PC-9 (cell line): ENCODE measurements at regions not wholly inside any gene's neighbourhood (a gene's known extent, or its start where the extent isn't known, plus 50 kb on each side); places are given as distances from the start of the nearest gene placed in this dataset.

Source experiments
- BruUV-seq: library from RNA; stranded (reverse); fragments of 400-500 nt; replicated peaks from 2 replicates; lab custom pipeline; 2021; lab: Mats Ljungman, UMichigan
- CTCF ChIA-PET: fragments of 300-600 bp; sonication (Branson Sonifier 250); formaldehyde crosslinking; loops from one replicate; lab custom pipeline; 2022; ENCODE audit warnings: antibody characterized with exemption; lab: Charles Lee
- POLR2A ChIA-PET: fragments of 300-600 bp; sonication (Branson Sonifier 250); formaldehyde crosslinking; loops from one replicate; lab custom pipeline; 2022; ENCODE audit warnings: antibody characterized with exemption; ENCODE audit not compliant: unreplicated experiment; lab: Charles Lee
- DNase-seq, 2 experiments: peaks; one replicate each; pipeline versions ENCODE4 v3.0.0 to v3.0.0-alpha.2; 2015 to 2022; ENCODE audit warnings: mixed read lengths in 1 of 2
- H2AFZ ChIP-seq: fragments of 200-600 bp; sonication (generic); 2 replicates; pipeline ENCODE4 v1.8.1; 2017; ENCODE audit warnings: antibody characterized with exemption
- H3F3A ChIP-seq: fragments of 200-600 bp; sonication (generic); 2 replicates; pipeline ENCODE4 v1.8.1; 2017; ENCODE audit warnings: antibody characterized with exemption, mild to moderate bottlenecking, low read depth; ENCODE audit not compliant: insufficient read depth
- H3K27ac ChIP-seq: fragments of 200-600 bp; sonication (generic); 2 replicates; pipeline ENCODE4 v1.6.1; 2016; ENCODE audit warnings: mixed run types
- H3K27me3 ChIP-seq: fragments of 200-600 bp; sonication (generic); 2 replicates; pipeline ENCODE4 v1.6.1; 2016; ENCODE audit warnings: low read depth, mixed run types; ENCODE audit not compliant: insufficient read depth
- H3K36me3 ChIP-seq: fragments of 200-600 bp; sonication (generic); 2 replicates; pipeline ENCODE4 v1.6.1; 2016; ENCODE audit warnings: low read depth, mixed run types
- H3K4me1 ChIP-seq: fragments of 200-600 bp; sonication (generic); replicated peaks from 2 replicates; pipeline ENCODE4 v1.6.1; 2016; ENCODE audit warnings: mixed run types; ENCODE audit not compliant: insufficient read depth
- H3K4me2 ChIP-seq: fragments of 200-600 bp; sonication (generic); 2 replicates; pipeline ENCODE4 v1.6.1; 2017; ENCODE audit warnings: mixed run types
- H3K4me3 ChIP-seq: fragments of 200-600 bp; sonication (generic); 2 replicates; pipeline ENCODE4 v1.6.1; 2016; ENCODE audit warnings: mixed run types
- H3K79me2 ChIP-seq: fragments of 200-600 bp; sonication (generic); 2 replicates; pipeline ENCODE4 v1.6.1; 2017; ENCODE audit warnings: low read depth, mixed run types
- H3K9me2 ChIP-seq: fragments of 200-600 bp; sonication (generic); 2 replicates; pipeline ENCODE4 v1.8.1; 2017; ENCODE audit warnings: mild to moderate bottlenecking; ENCODE audit not compliant: insufficient read depth
- H3K9me3 ChIP-seq: fragments of 200-600 bp; sonication (generic); 2 replicates; pipeline ENCODE4 v1.8.1; 2016; ENCODE audit warnings: low read depth; ENCODE audit not compliant: insufficient read depth
- H4K20me1 ChIP-seq: fragments of 200-600 bp; sonication (generic); 2 replicates; pipeline ENCODE4 v1.8.1; 2017; ENCODE audit not compliant: insufficient read depth
- CTCF ChIP-seq: fragments of 200-600 bp; sonication (generic); conservative IDR thresholded peaks from 2 replicates; pipeline ENCODE4 v1.6.1; 2017; ENCODE audit warnings: mixed run types, antibody characterized with exemption, mild to moderate bottlenecking, moderate library complexity
- EZH2 ChIP-seq: fragments of 200-600 bp; sonication (generic); IDR thresholded peaks from 2 replicates; pipeline ENCODE4 v1.8.0; 2017; ENCODE audit warnings: antibody characterized with exemption, low read depth
- intact Hi-C: fragments of 100-400 bp; cut with micrococcal nuclease; formaldehyde crosslinking; loops from one replicate; pipeline ENCODE4 v1.10.0; 2022; ENCODE audit not compliant: unreplicated experiment

- Histone ChIP-seq H3K4me3 (no peak overlapping the region), H2AFZ (no peak overlapping the region), H3K4me1 (no peaks in the 10 kb centered on the region), H4K20me1 (no peaks in the 10 kb centered on the region), H3K36me3 (no peaks in the 10 kb centered on the region), H3K9me3 (no peaks in the 10 kb centered on the region), H3K9me2 (no peaks in the 10 kb centered on the region), H3K27me3 (no peaks in the 10 kb centered on the region), H3F3A (no peaks in the 10 kb centered on the region), H3K27ac (no peak overlapping the region), H3K79me2 (no peaks in the 10 kb centered on the region), H3K4me2 (no peak overlapping the region)
- ChIA-PET POLR2A (no interaction called here), CTCF (no interaction called here)
- no TSS peak for BruUV-seq
- no peak for TF ChIP-seq EZH2
- no peak for TF ChIP-seq CTCF
- intact Hi-C loops, result no loop called here
- DNase-seq, result no peak
These were observed 978.3 kb upstream of the ADGRL3 start for GRCh38 chr4:60221866-60222265.

GRCh38 chr4:60223208-60223923 is 976.8 kb upstream of the ADGRL3 start:
- Histone ChIP-seq H3K36me3 (no peaks in the 10 kb centered on the region), H3K4me1 (no peaks in the 10 kb centered on the region), H2AFZ (no peak overlapping the region), H3K4me2 (no peak overlapping the region), H4K20me1 (no peaks in the 10 kb centered on the region), H3K9me2 (no peaks in the 10 kb centered on the region), H3K27me3 (no peaks in the 10 kb centered on the region), H3K27ac (no peak overlapping the region), H3K79me2 (no peaks in the 10 kb centered on the region), H3F3A (no peaks in the 10 kb centered on the region), H3K9me3 (no peaks in the 10 kb centered on the region), H3K4me3 (no peak overlapping the region)
- no peak for DNase-seq
- ChIA-PET CTCF (no interaction called here), POLR2A (no interaction called here)
- BruUV-seq, result no TSS peak
- intact Hi-C loops, result no loop called here
- TF ChIP-seq EZH2 (no peak), CTCF (no peak)

- Histone ChIP-seq H3K9me3 (no peaks in the 10 kb centered on the region), H3F3A (no peaks in the 10 kb centered on the region), H3K27ac (no peak overlapping the region), H3K4me1 (no peaks in the 10 kb centered on the region), H4K20me1 (no peaks in the 10 kb centered on the region), H3K4me2 (no peak overlapping the region), H3K36me3 (no peaks in the 10 kb centered on the region), H3K9me2 (no peaks in the 10 kb centered on the region), H3K79me2 (no peaks in the 10 kb centered on the region), H3K4me3 (no peak overlapping the region), H3K27me3 (no peaks in the 10 kb centered on the region), H2AFZ (no peak overlapping the region)
- TF ChIP-seq EZH2, result no peak
- TF ChIP-seq CTCF, result no peak
- ChIA-PET CTCF (no interaction called here), POLR2A (no interaction called here)
- no peak for DNase-seq
- no TSS peak for BruUV-seq
- intact Hi-C loops, result no loop called here
These were observed 958.3 kb upstream of the ADGRL3 start for GRCh38 chr4:60241866-60242265.
